K562 (cell line): ENCODE measurements at regions not wholly inside any gene's neighbourhood (a gene's known extent, or its start where the extent isn't known, plus 50 kb on each side); places are given as distances from the start of the nearest gene placed in this dataset.

Source experiments
- ATAC-seq: fragments of 200-7000 bp; cut with Tn5 transposase; 3 replicates; pipeline ENCODE4 v1.9.1; 2020; ENCODE audit warnings: moderate library complexity
- BruUV-seq: library from RNA; stranded (reverse); fragments of 400-500 nt; replicated peaks from 2 replicates; lab custom pipeline; 2021; lab: Mats Ljungman, UMichigan
- CTCF ChIA-PET: fragments of 300-600 bp; formaldehyde crosslinking; extraction: SDS; loops from one replicate; lab custom pipeline; 2021; ENCODE audit warnings: low intra/inter-chr PET ratio; lab: Yijun Ruan, JAX
- POLR2A ChIA-PET: fragments of 300-600, 350-650 bp; sonication (Branson Sonifier 250); formaldehyde crosslinking; extraction: SDS; loops from one replicate; lab custom pipeline; 2021; ENCODE audit warnings: antibody characterized with exemption, inconsistent platforms; lab: Yijun Ruan, JAX
- DNase-seq, 4 experiments: peaks; one replicate each; pipeline versions ENCODE4 v3.0.0 to v3.0.0-alpha.2; 2011 to 2018; ENCODE audit warnings: low spot score in 3 of 4, mixed read lengths in 3 of 4; ENCODE audit errors: extremely low read depth in 1 of 4
- FAIRE-seq: peaks from 2 replicates; lab custom pipeline; 2011; peaks lifted over from hg19 to GRCh38; lab: Jason Lieb, UNC
- H2AFZ ChIP-seq: 2 replicates; pipeline ENCODE4 v1.6.0; 2011; ENCODE audit warnings: low read depth, low read length, control low read depth, inconsistent platforms
- H3K27ac ChIP-seq: fragments of 200-600 bp; 3 replicates; pipeline ENCODE4 v1.8.0; 2011; ENCODE audit warnings: low read depth, mild to moderate bottlenecking, control low read depth, inconsistent platforms, low read length, moderate library complexity, mixed read lengths; ENCODE audit errors: extremely low read depth
- H3K27me3 ChIP-seq, 2 experiments: fragments of 300-600 bp in 1 of 2; 2 replicates in 1 of 2; 3 replicates in 1 of 2; pipeline versions ENCODE4 v1.6.0 to v1.8.0; 2011; ENCODE audit warnings: inconsistent platforms in 2 of 2, low read length in 2 of 2, mild to moderate bottlenecking in 1 of 2, mixed read lengths in 1 of 2, moderate library complexity in 1 of 2; ENCODE audit not compliant: control insufficient read depth in 2 of 2, insufficient read depth in 2 of 2
- H3K36me3 ChIP-seq: fragments of 300-600 bp; 3 replicates; pipeline ENCODE4 v1.8.0; 2011; ENCODE audit warnings: mild to moderate bottlenecking, low read length, inconsistent platforms; ENCODE audit not compliant: control insufficient read depth, insufficient read depth
- H3K4me1 ChIP-seq, 2 experiments: fragments of 200-600 bp in 1 of 2; replicated peaks in 1 of 2; 2 replicates in 1 of 2; 3 replicates in 1 of 2; pipeline versions ENCODE4 v1.5.1 to v1.8.0; 2011; ENCODE audit warnings: inconsistent platforms in 2 of 2, low read length in 2 of 2, mild to moderate bottlenecking in 1 of 2, mixed read lengths in 1 of 2, moderate library complexity in 1 of 2; ENCODE audit not compliant: control insufficient read depth in 2 of 2, insufficient read depth in 2 of 2
- H3K4me2 ChIP-seq: 2 replicates; pipeline ENCODE4 v1.6.1; 2011; ENCODE audit warnings: low read length, control low read depth, inconsistent platforms, mixed read lengths; ENCODE audit not compliant: insufficient read depth
- H3K4me3 ChIP-seq: fragments of 200-600 bp; sonication (generic), shearing (Covaris generic); 2 replicates; pipeline ENCODE4 v1.5.1; 2016; ENCODE audit warnings: control low read depth, inconsistent platforms
- H3K79me2 ChIP-seq: fragments of 200-600 bp; 3 replicates; pipeline ENCODE4 v1.8.0; 2011; ENCODE audit warnings: low read length, inconsistent platforms; ENCODE audit not compliant: control insufficient read depth, insufficient read depth
- H3K9ac ChIP-seq, 2 experiments: 2 replicates each; pipeline versions ENCODE4 v1.6.0 to v1.6.1; 2011; ENCODE audit warnings: low read depth in 2 of 2, low read length in 2 of 2, control low read depth in 1 of 2, inconsistent platforms in 1 of 2, mild to moderate bottlenecking in 1 of 2, mixed read lengths in 1 of 2; ENCODE audit not compliant: insufficient read depth in 1 of 2
- H3K9me1 ChIP-seq: one replicate; pipeline ENCODE4 v1.6.0; 2011; ENCODE audit warnings: inconsistent platforms, mild to moderate bottlenecking, low read length, moderate library complexity; ENCODE audit not compliant: control insufficient read depth, insufficient read depth
- H3K9me3 ChIP-seq: replicated peaks from 2 replicates; pipeline ENCODE4 v1.5.1; 2011; ENCODE audit warnings: low read depth, low read length, inconsistent platforms; ENCODE audit not compliant: control insufficient read depth, insufficient read depth
- H4K20me1 ChIP-seq: replicated peaks from 2 replicates; pipeline ENCODE4 v1.6.1; 2011; ENCODE audit warnings: low read length, inconsistent platforms, mixed read lengths; ENCODE audit not compliant: control insufficient read depth, insufficient read depth
- HSF4 ChIP-seq: fragments of 250-450 bp; sonication (Bioruptor Pico); IDR thresholded peaks from 2 replicates; pipeline ENCODE4 v2.1.2; 2022; ENCODE audit warnings: mild to moderate bottlenecking, moderate library complexity, borderline replicate concordance
- KAT2B ChIP-seq: IDR thresholded peaks from one replicate; pipeline ENCODE4 v1.6.1; 2012; ENCODE audit warnings: low read depth, mild to moderate bottlenecking, control low read depth, inconsistent platforms, low read length, moderate library complexity
- POLR3G ChIP-seq: IDR thresholded peaks from 2 replicates; pipeline ENCODE4 v1.6.1; 2011; ENCODE audit not compliant: insufficient read length, insufficient replicate concordance; ENCODE audit errors: extremely low read depth
- RBFOX2 ChIP-seq: fragments of 200-400 bp; formaldehyde crosslinking; IDR thresholded peaks from 2 replicates; pipeline ENCODE4 v1.6.1; 2017; ENCODE audit warnings: low read depth, mild to moderate bottlenecking, low read length, moderate library complexity
- SIX5 ChIP-seq, 2 experiments: IDR thresholded peaks; 2 replicates each; pipeline ENCODE4 v1.6.1; 2011; ENCODE audit warnings: low read length in 2 of 2, borderline replicate concordance in 1 of 2, low read depth in 1 of 2, mild to moderate bottlenecking in 1 of 2, moderate library complexity in 1 of 2; ENCODE audit not compliant: insufficient read depth in 1 of 2
- ZNF584 ChIP-seq: fragments of 200-800 bp; sonication (Bioruptor generic); IDR thresholded peaks from 2 replicates; pipeline ENCODE4 v1.6.1; 2016; ENCODE audit warnings: low read depth, mild to moderate bottlenecking, missing genetic modification characterization, missing compliant biosample characterization
- ZNF707 ChIP-seq: fragments of 250-450 bp; sonication (Bioruptor Pico); conservative IDR thresholded peaks from 2 replicates; pipeline ENCODE4 v1.8.0; 2022; ENCODE audit warnings: inconsistent platforms, mild to moderate bottlenecking, moderate library complexity
- WGBS: fragments of 100-300 bp; shearing (Covaris generic); methylation state at CpG from one replicate; pipeline ENCODE4 v1.1.6; 2016; ENCODE audit warnings: low coverage, mixed read lengths; ENCODE audit not compliant: insufficient coverage; ENCODE audit errors: missing lambda C conversion rate; 5-methylcytosine and 5-hydroxymethylcytosine counted together
- in situ Hi-C: fragments of 300-500 bp; cut with MboI; formaldehyde crosslinking; loops from 4 replicates; pipeline ENCODE4 v1.15.0; 2018; ENCODE audit warnings: inconsistent platforms, mixed read lengths
- intact Hi-C: fragments of 100-400 bp; cut with micrococcal nuclease; formaldehyde crosslinking; loops from 2 replicates; pipeline ENCODE4 v1.14.2; 2022
- TF ChIP-seq, protein P1 (sequence below): IDR thresholded peaks from 2 replicates; pipeline ENCODE4 v1.6.1; 2011; ENCODE audit warnings: borderline replicate concordance, low read depth, mild to moderate bottlenecking, moderate library complexity, low read length; ENCODE audit not compliant: insufficient read depth, poor library complexity, severe bottlenecking
- TF ChIP-seq, protein P2 (sequence below): sonication (generic); formaldehyde crosslinking; IDR thresholded peaks from 2 replicates; pipeline ENCODE4 v1.5.0; 2020; ENCODE audit warnings: missing genetic modification reagents
- TF ChIP-seq, protein P3 (sequence below): fragments of 250-450 bp; sonication (Bioruptor Pico); IDR thresholded peaks from 2 replicates; pipeline ENCODE4 v1.5.1; 2021; ENCODE audit warnings: mild to moderate bottlenecking

DNA sequence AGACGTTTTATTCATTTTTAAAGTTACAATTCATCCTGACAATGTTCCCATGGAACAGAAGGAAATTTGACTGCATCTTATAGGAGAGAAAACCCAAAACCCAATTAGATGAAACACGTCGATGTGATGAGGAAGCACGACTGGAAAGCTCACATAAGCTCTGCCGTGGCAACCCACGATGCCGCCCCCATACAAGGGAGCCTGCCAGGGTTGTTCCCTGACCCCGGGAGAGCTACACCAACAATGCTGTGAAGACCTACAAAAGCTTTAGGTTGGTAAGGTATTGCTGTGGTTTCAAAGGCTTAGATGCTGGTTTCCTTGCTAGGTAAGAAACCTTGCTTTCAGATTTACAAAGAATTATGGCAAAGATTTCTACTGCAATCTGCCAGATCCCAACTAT is 393.1 kb downstream of the KLF12 start (continued):
- TF ChIP-seq KAT2B, result no peak

DNA sequence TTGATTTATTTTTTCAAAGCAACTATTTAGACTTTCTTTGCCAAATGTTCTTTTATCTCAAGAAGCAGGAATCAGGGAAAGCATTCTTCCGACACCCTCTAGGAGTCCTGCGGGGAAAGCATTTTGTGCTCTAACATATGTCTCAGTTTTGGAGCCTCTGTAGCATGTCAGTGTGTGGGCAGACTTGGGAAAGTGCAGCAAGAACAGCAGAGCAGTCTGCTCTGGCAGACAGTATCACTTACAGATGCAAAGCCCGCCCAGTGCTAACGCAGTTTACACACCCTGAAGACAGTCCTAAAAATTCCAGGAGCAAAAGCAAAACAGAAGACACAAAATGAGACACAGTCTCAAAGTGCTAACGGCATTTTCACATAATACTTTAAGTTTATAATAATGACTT is 393.5 kb downstream of the KLF12 start:
- H4K20me1 ChIP-seq, result no peaks in the 10 kb centered on the region
- no peaks in the 10 kb centered on the region for H3K79me2 ChIP-seq
- ATAC-seq, result no peak
- H3K9ac ChIP-seq, result no peak overlapping the region
- FAIRE-seq, result no peak
- H3K36me3 ChIP-seq, result no peaks in the 10 kb centered on the region
- no peaks in the 10 kb centered on the region for H3K9me3 ChIP-seq
- no peak for DNase-seq
- no peak overlapping the region for H3K4me2 ChIP-seq
- H3K9me1 ChIP-seq, result no peaks in the 10 kb centered on the region
- H3K4me1 ChIP-seq, result no peaks in the 10 kb centered on the region
- H2AFZ ChIP-seq, result no peak overlapping the region
- POLR2A ChIA-PET, result interaction anchor here (0.6 kb wide), 1 partner anchor 10 kb away, joined by 3 read pairs; no protein-coding TSS in a partner anchor
- H3K27ac ChIP-seq, result no peak overlapping the region
- BruUV-seq, result no TSS peak
- TF ChIP-seq, protein P1, sequence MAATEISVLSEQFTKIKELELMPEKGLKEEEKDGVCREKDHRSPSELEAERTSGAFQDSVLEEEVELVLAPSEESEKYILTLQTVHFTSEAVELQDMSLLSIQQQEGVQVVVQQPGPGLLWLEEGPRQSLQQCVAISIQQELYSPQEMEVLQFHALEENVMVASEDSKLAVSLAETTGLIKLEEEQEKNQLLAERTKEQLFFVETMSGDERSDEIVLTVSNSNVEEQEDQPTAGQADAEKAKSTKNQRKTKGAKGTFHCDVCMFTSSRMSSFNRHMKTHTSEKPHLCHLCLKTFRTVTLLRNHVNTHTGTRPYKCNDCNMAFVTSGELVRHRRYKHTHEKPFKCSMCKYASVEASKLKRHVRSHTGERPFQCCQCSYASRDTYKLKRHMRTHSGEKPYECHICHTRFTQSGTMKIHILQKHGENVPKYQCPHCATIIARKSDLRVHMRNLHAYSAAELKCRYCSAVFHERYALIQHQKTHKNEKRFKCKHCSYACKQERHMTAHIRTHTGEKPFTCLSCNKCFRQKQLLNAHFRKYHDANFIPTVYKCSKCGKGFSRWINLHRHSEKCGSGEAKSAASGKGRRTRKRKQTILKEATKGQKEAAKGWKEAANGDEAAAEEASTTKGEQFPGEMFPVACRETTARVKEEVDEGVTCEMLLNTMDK, result no peak
- 0% methylated on average over 5 of the region's 5 CpGs for WGBS
- CTCF ChIA-PET, result no interaction called here
- H3K27me3 ChIP-seq, result no peaks in the 10 kb centered on the region
- in situ Hi-C loops, result no loop called here
- intact Hi-C loops, result no loop called here
- no peak overlapping the region for H3K4me3 ChIP-seq

DNA sequence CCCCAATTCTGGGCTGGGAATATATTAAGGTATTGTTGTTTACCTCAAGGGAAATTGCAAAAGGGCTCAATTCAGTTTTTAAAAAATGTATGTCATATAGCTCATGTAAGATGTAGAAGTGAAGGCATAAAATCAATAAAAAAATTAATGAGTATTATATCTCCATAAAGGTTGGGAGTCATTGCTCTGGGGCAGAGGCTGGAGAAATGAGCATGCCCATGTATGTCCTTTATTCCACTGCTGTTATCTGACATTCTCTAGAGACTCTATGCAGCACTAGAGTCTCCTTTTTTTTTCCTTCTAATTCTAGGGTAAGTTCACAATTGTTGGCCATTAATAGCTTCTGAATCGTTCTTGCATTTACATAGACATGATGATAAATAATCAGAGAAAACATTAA is 394.8 kb downstream of the KLF12 start:
- POLR2A ChIA-PET, result no interaction called here
- intact Hi-C loops (no loop called here), in situ Hi-C loops (no loop called here)
- Histone ChIP-seq H3K27me3 (no peaks in the 10 kb centered on the region), H3K4me2 (no peak overlapping the region), H3K27ac (no peak overlapping the region), H4K20me1 (no peaks in the 10 kb centered on the region), H3K9me1 (no peaks in the 10 kb centered on the region), H3K4me3 (no peak overlapping the region), H3K9ac (no peak overlapping the region), H3K4me1 (no peaks in the 10 kb centered on the region), H3K9me3 (no peaks in the 10 kb centered on the region), H3K36me3 (no peaks in the 10 kb centered on the region), H2AFZ (no peak overlapping the region), H3K79me2 (no peaks in the 10 kb centered on the region)
- 0% methylated on average over 1 of the region's 1 CpG for WGBS
- CTCF ChIA-PET, result no interaction called here
- ATAC-seq (no peak), FAIRE-seq (no peak), DNase-seq (no peak)
- BruUV-seq, result no TSS peak
- TF ChIP-seq, protein P2, sequence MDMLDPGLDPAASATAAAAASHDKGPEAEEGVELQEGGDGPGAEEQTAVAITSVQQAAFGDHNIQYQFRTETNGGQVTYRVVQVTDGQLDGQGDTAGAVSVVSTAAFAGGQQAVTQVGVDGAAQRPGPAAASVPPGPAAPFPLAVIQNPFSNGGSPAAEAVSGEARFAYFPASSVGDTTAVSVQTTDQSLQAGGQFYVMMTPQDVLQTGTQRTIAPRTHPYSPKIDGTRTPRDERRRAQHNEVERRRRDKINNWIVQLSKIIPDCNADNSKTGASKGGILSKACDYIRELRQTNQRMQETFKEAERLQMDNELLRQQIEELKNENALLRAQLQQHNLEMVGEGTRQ (CRISPR knock-in tag), result no peak
- no peak for TF ChIP-seq POLR3G
- no peak for TF ChIP-seq RBFOX2
- no peak for TF ChIP-seq ZNF707 (CRISPR knock-in tag)
- TF ChIP-seq, protein P3, sequence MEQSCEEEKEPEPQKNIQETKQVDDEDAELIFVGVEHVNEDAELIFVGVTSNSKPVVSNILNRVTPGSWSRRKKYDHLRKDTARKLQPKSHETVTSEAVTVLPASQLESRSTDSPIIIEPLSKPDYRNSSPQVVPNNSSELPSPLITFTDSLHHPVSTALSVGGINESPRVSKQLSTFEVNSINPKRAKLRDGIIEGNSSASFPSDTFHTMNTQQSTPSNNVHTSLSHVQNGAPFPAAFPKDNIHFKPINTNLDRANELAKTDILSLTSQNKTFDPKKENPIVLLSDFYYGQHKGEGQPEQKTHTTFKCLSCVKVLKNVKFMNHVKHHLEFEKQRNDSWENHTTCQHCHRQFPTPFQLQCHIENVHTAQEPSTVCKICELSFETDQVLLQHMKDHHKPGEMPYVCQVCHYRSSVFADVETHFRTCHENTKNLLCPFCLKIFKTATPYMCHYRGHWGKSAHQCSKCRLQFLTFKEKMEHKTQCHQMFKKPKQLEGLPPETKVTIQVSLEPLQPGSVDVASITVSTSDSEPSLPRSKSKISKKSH (CRISPR knock-in tag), result no peak
- no peak for TF ChIP-seq ZNF584 (CRISPR knock-in tag)
- no peak for TF ChIP-seq HSF4 (CRISPR knock-in tag)
- no peak for TF ChIP-seq SIX5 (IDR thresholded peaks at IDR 0.05; ENCODE audit: borderline replicate concordance in 1 of 2, insufficient read depth in 1 of 2, low read depth in 1 of 2, low read length in 2 of 2)
